ENCODE measurements at regions not wholly inside any gene's neighbourhood (a gene's known extent, or its start where the extent isn't known, plus 50 kb on each side); places are given as distances from the start of the nearest gene placed in this dataset.

DNA sequence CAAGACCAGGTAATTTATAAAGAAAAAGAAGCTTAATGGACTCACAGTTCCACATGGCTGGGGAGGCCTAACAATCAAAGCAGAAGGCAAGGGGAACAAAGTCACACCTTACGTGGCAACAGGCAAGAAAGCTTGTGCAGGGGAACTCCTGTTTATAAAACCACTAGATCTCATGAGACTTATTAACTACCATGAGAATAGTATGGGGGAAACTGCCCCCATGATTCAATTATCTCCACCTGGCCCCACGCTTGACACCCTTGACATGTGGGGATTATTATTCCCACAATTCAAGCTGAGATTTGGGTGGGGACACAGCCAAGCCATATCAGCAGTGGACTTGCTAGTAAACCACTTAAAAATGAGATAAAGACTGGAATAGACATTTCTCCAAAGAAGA, 451.7 kb downstream of the DNAJB9 start:
- H3K9me3 ChIP-seq: no peaks in the 10 kb centered on the region
- no peaks in the 10 kb centered on the region for H3K36me3 ChIP-seq
- intact Hi-C loops (cut with DNase I; ENCODE audit: low total_unique reads) (no loop called here), in situ Hi-C loops (cut with MboI; ENCODE audit: low sequenced_read_pairs in 4 of 4) (no loop called here)
- TF ChIP-seq POLR2A (IDR thresholded peaks at IDR 0.05): no peak
- TF ChIP-seq, protein P1, sequence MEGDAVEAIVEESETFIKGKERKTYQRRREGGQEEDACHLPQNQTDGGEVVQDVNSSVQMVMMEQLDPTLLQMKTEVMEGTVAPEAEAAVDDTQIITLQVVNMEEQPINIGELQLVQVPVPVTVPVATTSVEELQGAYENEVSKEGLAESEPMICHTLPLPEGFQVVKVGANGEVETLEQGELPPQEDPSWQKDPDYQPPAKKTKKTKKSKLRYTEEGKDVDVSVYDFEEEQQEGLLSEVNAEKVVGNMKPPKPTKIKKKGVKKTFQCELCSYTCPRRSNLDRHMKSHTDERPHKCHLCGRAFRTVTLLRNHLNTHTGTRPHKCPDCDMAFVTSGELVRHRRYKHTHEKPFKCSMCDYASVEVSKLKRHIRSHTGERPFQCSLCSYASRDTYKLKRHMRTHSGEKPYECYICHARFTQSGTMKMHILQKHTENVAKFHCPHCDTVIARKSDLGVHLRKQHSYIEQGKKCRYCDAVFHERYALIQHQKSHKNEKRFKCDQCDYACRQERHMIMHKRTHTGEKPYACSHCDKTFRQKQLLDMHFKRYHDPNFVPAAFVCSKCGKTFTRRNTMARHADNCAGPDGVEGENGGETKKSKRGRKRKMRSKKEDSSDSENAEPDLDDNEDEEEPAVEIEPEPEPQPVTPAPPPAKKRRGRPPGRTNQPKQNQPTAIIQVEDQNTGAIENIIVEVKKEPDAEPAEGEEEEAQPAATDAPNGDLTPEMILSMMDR (IDR thresholded peaks at IDR 0.05 in 4 of 5, conservative IDR thresholded peaks at IDR 0.05 in 1 of 5): no peak
- DNase-seq (no peak), ATAC-seq (no peak)
- no peaks in the 10 kb centered on the region for H3K4me1 ChIP-seq
- H3K27me3 ChIP-seq: no peaks in the 10 kb centered on the region
- H3K27ac ChIP-seq: no peak overlapping the region
- H3K4me3 ChIP-seq: no peak overlapping the region

DNA sequence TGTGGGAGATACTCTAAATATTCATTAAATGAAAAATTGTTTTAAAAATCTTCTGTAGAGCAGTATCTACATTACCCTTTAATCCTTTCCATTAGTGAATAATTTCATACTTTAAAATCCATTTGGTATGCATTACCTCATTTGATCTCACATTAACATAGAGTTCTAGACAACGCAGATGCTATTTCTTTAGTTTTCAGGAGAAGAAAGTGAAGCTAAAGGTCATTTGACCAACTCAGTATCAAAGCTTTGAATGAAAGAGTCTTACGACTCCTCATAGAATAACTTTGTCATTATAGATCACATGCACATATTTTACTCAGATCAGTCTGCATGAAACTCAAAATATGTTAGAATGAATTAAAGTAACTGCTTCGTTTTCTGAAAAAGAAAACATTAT, 460.2 kb downstream of the DNAJB9 start:
- Histone ChIP-seq H3K4me3 (no peak overlapping the region), H3K27ac (no peak overlapping the region), H3K36me3 (no peaks in the 10 kb centered on the region), H3K27me3 (no peaks in the 10 kb centered on the region), H3K9me3 (no peaks in the 10 kb centered on the region), H3K4me1 (no peaks in the 10 kb centered on the region)
- ATAC-seq (no peak), DNase-seq (no peak)
- TF ChIP-seq, protein P1 (IDR thresholded peaks at IDR 0.05 in 4 of 5, conservative IDR thresholded peaks at IDR 0.05 in 1 of 5): no peak
- no peak for TF ChIP-seq POLR2A (IDR thresholded peaks at IDR 0.05)
- in situ Hi-C loops (cut with MboI; ENCODE audit: low sequenced_read_pairs in 4 of 4): no loop called here
- intact Hi-C loops (cut with DNase I; ENCODE audit: low total_unique reads): no loop called here

DNA sequence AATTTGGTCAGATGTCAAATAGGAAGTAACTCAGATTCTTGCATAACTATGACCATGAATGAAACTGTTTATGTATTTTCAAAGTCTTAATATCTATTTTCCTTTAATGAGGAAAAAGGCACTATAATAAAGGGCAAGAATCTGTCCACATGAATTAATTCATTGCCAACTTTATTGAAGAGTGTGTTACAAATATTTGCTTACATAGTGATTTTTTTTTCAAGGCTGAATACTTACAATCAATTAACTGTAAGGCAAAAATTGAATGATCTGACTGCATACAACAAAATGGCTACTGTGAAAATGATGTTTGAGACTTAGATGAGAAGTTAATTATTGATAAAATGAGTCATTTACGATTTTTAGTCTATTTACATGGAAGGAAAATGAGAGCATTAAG, 475.0 kb downstream of the DNAJB9 start:
- in situ Hi-C loops (cut with MboI; ENCODE audit: low sequenced_read_pairs in 4 of 4) (no loop called here), intact Hi-C loops (cut with DNase I; ENCODE audit: low total_unique reads) (no loop called here)
- Histone ChIP-seq H3K27ac (no peak overlapping the region), H3K36me3 (no peaks in the 10 kb centered on the region), H3K27me3 (no peaks in the 10 kb centered on the region), H3K9me3 (no peaks in the 10 kb centered on the region), H3K4me1 (no peaks in the 10 kb centered on the region), H3K4me3 (no peak overlapping the region)
- TF ChIP-seq, protein P1 (IDR thresholded peaks at IDR 0.05 in 4 of 5, conservative IDR thresholded peaks at IDR 0.05 in 1 of 5): no peak
- no peak for TF ChIP-seq POLR2A (IDR thresholded peaks at IDR 0.05)
- no peak for ATAC-seq
- no peak for DNase-seq

DNA sequence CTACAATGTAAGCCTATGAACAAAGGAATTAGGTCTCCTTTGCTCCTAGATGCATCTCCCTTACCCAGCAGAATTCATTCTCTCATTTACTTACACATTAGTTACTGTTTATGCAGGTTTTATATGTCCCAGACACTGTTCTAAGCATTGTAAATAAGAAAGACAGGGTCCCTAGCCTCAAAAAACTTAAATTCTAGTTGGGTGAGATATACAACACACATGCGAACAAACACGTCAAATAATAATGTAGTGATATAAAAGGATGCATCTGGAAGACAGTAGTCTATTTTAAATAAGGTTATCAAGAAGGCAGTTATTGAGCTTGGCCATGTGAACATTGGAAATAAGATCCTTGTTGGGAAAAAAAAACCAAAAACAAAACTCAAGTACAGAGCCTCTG, 479.7 kb downstream of the DNAJB9 start:
- Histone ChIP-seq H3K9me3 (no peaks in the 10 kb centered on the region), H3K36me3 (no peaks in the 10 kb centered on the region), H3K27ac (no peak overlapping the region), H3K4me1 (no peaks in the 10 kb centered on the region), H3K27me3 (no peaks in the 10 kb centered on the region), H3K4me3 (no peak overlapping the region)
- no peak for TF ChIP-seq POLR2A (IDR thresholded peaks at IDR 0.05)
- TF ChIP-seq, protein P1 (IDR thresholded peaks at IDR 0.05 in 4 of 5, conservative IDR thresholded peaks at IDR 0.05 in 1 of 5): no peak
- in situ Hi-C loops (cut with MboI; ENCODE audit: low sequenced_read_pairs in 4 of 4) (no loop called here), intact Hi-C loops (cut with DNase I; ENCODE audit: low total_unique reads) (no loop called here)
- ATAC-seq (no peak), DNase-seq (no peak)

DNA sequence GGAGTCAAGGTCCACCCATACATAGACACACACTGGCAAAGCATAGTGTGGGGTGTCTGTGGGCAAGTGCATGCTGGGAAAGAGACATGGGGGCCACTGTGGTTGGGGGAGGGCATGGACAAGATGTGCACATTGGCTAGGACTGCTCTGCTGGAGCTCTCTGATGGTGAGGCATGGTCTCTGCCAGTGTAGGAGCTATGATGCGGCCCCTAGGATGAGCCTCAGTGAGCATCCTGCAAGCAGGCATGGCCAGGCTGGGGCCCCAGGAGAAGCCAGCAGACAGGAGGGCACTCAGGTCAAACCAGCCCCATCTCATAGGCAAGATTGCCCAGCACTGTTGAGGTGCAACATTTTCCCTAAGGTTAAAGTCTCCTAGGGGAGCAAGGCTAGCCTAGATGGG, 489.4 kb downstream of the DNAJB9 start:
- no peaks in the 10 kb centered on the region for H3K27me3 ChIP-seq
- no peaks in the 10 kb centered on the region for H3K9me3 ChIP-seq
- H3K36me3 ChIP-seq: no peaks in the 10 kb centered on the region
- ATAC-seq: no peak
- no peak overlapping the region for H3K4me3 ChIP-seq
- H3K27ac ChIP-seq: no peak overlapping the region
- no peak for DNase-seq
- no peaks in the 10 kb centered on the region for H3K4me1 ChIP-seq
- no peak for TF ChIP-seq POLR2A (IDR thresholded peaks at IDR 0.05)
- TF ChIP-seq, protein P1 (IDR thresholded peaks at IDR 0.05 in 4 of 5, conservative IDR thresholded peaks at IDR 0.05 in 1 of 5): no peak
- intact Hi-C loops (cut with DNase I; ENCODE audit: low total_unique reads): no loop called here
- in situ Hi-C loops (cut with MboI; ENCODE audit: low sequenced_read_pairs in 4 of 4): no loop called here
